ENCODE measurements at regions not wholly inside any gene's neighbourhood (a gene's known extent, or its start where the extent isn't known, plus 50 kb on each side); places are given as distances from the start of the nearest gene placed in this dataset.

DNA sequence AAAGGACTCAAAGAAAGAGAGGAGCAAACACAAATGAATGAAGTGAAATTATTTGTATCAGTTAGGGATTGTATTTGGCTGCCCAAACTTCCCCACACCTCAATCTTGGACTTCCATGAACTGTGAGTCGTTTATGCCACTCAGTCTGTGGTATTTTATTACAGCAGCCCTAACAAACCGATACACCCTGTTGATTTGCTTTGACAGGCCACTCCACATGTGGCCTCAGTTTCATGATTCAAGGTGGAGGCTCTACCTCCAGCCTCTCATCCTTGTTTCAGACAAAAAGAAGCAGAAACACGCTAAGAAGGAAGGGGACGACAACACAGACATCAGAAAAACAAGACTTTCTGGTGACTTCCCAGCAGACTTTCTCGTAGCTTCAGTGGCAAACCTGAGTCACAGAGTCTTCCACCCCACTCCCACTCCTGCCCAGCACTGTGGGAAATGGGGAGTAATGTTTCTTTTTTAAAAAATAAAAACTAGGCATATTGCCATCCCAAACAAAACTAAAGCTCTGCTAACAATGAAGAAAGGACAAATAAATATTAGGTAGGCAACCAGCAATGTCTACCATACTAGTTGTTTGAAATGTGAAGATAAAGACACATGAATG, 52.2 kb upstream of the ABCA1 start:
- Histone ChIP-seq H3K27me3 (no peaks in the 10 kb centered on the region), H3K36me3 (no peaks in the 10 kb centered on the region), H3K9me3 (no peaks in the 10 kb centered on the region), H3K4me1 (peaks cover 7% of the 10 kb centered on the region), H3K4me3 (ENCODE audit: low read depth, low read length) (no peak overlapping the region)
- TF ChIP-seq, protein P1, sequence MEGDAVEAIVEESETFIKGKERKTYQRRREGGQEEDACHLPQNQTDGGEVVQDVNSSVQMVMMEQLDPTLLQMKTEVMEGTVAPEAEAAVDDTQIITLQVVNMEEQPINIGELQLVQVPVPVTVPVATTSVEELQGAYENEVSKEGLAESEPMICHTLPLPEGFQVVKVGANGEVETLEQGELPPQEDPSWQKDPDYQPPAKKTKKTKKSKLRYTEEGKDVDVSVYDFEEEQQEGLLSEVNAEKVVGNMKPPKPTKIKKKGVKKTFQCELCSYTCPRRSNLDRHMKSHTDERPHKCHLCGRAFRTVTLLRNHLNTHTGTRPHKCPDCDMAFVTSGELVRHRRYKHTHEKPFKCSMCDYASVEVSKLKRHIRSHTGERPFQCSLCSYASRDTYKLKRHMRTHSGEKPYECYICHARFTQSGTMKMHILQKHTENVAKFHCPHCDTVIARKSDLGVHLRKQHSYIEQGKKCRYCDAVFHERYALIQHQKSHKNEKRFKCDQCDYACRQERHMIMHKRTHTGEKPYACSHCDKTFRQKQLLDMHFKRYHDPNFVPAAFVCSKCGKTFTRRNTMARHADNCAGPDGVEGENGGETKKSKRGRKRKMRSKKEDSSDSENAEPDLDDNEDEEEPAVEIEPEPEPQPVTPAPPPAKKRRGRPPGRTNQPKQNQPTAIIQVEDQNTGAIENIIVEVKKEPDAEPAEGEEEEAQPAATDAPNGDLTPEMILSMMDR (IDR thresholded peaks at IDR 0.05; ENCODE audit: low read depth, low read length): no peak
- DNase-seq: no peak

DNA sequence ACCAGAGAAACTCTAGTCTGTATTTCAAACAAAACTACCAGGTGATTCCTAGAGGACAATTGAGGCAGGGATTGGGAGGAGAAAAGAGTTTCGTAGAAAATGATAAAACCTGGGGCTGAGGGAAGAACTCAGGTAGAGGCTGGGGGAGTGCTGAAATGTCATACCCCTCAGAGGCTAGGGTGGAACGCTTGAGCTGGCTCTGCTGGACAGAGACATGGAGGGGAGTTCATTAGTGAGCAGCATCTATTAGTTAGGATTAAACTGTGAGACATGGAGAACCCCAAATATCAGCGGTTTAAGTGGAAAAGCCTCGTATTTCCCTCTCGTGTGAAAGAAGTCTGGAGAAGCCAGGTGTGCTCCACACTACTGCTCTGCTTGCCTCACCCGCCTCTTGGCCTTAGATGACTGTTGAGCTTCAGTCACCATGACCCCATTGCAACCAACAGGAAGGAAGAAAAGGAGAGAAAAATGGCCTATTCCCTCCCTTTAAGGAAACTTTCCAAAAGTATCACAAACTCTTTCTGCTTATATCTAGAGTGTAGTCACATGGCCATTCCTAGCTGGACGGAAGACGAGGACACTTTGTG, 53.7 kb upstream of the ABCA1 start:
- TF ChIP-seq, protein P1 (IDR thresholded peaks at IDR 0.05; ENCODE audit: low read depth, low read length): no peak

DNA sequence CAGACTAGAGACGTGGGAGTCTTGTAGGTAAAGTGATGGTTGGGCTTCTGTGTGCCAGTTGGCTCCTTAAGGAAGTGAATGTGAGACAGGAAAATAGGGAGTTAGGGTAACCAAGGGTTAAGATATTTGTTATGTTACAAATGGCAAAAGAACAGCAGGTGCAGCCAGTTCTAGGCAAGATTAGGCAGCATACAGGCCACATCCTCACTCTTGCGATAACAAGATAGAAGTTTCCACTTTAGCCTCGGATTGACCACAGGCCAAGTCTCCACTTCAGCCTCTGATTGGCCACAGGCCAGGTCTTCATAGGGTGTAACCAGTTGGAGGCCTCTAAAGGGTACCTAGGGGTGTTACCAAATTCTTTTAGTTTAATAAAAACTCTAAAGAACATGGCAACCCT, 54.6 kb upstream of the ABCA1 start:
- DNase-seq: no peak
- Histone ChIP-seq H3K27me3 (no peaks in the 10 kb centered on the region), H3K4me1 (peaks cover 9% of the 10 kb centered on the region), H3K9me3 (no peaks in the 10 kb centered on the region), H3K36me3 (no peaks in the 10 kb centered on the region), H3K4me3 (ENCODE audit: low read depth, low read length) (no peak overlapping the region)
- TF ChIP-seq, protein P1 (IDR thresholded peaks at IDR 0.05; ENCODE audit: low read depth, low read length): no peak

More for the DNA sequence above, 53.7 kb upstream of the ABCA1 start:
- DNase-seq: no peak
- Histone ChIP-seq H3K4me3 (ENCODE audit: low read depth, low read length) (no peak overlapping the region), H3K36me3 (no peaks in the 10 kb centered on the region), H3K9me3 (no peaks in the 10 kb centered on the region), H3K4me1 (peaks cover 9% of the 10 kb centered on the region), H3K27me3 (no peaks in the 10 kb centered on the region)

DNA sequence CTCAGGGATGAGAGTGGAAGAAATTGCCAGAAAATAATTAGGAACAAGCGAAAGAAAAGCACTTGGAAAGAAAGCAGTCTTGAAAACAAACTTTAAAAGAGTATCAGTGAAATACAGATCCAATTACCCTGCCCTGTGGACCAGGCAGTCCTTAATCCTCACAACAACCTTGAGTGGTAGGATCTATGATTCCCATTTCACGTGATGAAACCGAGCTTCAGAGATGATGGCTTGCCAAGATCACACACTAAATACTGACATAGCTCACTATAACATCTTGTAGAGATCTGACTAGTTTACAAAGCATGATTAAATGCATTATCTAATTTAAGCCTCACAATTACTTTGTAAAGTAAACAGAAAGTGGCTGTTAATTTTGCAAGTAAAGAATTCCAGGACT, 55.5 kb upstream of the ABCA1 start:
- H3K9me3 ChIP-seq: no peaks in the 10 kb centered on the region
- H3K27me3 ChIP-seq: no peaks in the 10 kb centered on the region
- DNase-seq: no peak
- peaks cover 9% of the 10 kb centered on the region for H3K4me1 ChIP-seq
- H3K36me3 ChIP-seq: no peaks in the 10 kb centered on the region
- TF ChIP-seq, protein P1 (IDR thresholded peaks at IDR 0.05; ENCODE audit: low read depth, low read length): no peak
- H3K4me3 ChIP-seq (ENCODE audit: low read depth, low read length): no peak overlapping the region

DNA sequence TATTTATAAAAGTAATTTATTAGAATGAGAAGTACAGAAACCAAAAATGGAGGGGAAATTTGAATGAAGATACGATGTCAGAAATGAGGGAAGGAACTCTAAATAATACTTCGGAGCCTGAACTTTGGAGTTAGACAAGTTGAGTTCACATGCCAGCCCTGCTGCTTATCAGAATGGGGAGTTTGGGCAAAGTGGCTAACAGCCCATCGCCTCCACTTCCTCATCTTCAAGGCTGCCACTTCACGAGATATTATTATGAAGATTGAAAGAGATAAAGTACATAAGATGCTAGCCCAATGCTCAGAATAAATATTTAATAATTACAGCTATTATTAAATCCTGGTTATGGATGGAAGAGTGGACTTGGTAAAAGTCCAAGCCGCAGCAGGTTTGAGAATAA, 56.2 kb upstream of the ABCA1 start:
- DNase-seq: no peak
- Histone ChIP-seq H3K4me1 (peaks cover 9% of the 10 kb centered on the region), H3K4me3 (ENCODE audit: low read depth, low read length) (no peak overlapping the region), H3K36me3 (no peaks in the 10 kb centered on the region), H3K9me3 (no peaks in the 10 kb centered on the region), H3K27me3 (no peaks in the 10 kb centered on the region)
- TF ChIP-seq, protein P1 (IDR thresholded peaks at IDR 0.05; ENCODE audit: low read depth, low read length): no peak

DNA sequence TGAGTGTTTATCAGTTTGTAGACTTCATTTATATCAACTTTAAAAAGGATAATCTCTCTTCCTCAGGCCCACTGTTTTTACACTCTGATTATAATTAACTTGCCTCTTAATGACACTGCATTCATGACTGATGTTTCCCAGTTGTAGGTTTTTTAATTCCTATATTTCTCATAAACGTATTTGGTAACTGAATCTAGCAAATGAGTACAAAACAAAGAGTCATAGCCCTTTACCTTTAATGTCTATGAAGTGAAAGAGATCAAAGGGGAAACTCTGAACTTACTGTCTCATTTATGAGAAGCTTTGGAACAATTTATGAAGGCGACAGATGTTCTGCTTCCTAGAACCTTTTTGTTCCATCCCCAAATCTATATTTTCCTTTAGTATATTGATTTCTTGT, 56.6 kb upstream of the ABCA1 start:
- Histone ChIP-seq H3K4me3 (ENCODE audit: low read depth, low read length) (no peak overlapping the region), H3K4me1 (peaks cover 9% of the 10 kb centered on the region), H3K27me3 (no peaks in the 10 kb centered on the region), H3K36me3 (no peaks in the 10 kb centered on the region), H3K9me3 (no peaks in the 10 kb centered on the region)
- TF ChIP-seq, protein P1 (IDR thresholded peaks at IDR 0.05; ENCODE audit: low read depth, low read length): no peak
- no peak for DNase-seq
